ENCODE measurements at regions not wholly inside any gene's neighbourhood (a gene's known extent, or its start where the extent isn't known, plus 50 kb on each side); places are given as distances from the start of the nearest gene placed in this dataset.

- TF ChIP-seq CTCF (conservative IDR thresholded peaks at IDR 0.05; ENCODE audit: low read depth in 2 of 2) (no peak), EZH2phosphoT487 (IDR thresholded peaks at IDR 0.05; ENCODE audit: unreplicated experiment) (no peak), CREB1 (CRISPR knock-in tag; IDR thresholded peaks at IDR 0.05; ENCODE audit: low read depth) (no peak), EZH2 (IDR thresholded peaks at IDR 0.05; ENCODE audit: low read depth, unreplicated experiment) (no peak), POLR2AphosphoS5 (IDR thresholded peaks at IDR 0.05; ENCODE audit: low read depth) (no peak), REST (IDR thresholded peaks at IDR 0.05; ENCODE audit: unreplicated experiment) (no peak), NANOG (IDR thresholded peaks at IDR 0.05; ENCODE audit: borderline replicate concordance) (no peak), ZNF114 (CRISPR knock-in tag; IDR thresholded peaks at IDR 0.05) (no peak), ZNF331 (CRISPR knock-in tag; IDR thresholded peaks at IDR 0.05; ENCODE audit: low read depth) (no peak)
These were observed 103.3 kb downstream of the GPAM start for GRCh38 chr10:112080231-112080630.
